GM12878 (cell line): ENCODE measurements at regions not wholly inside any gene's neighbourhood (a gene's known extent, or its start where the extent isn't known, plus 50 kb on each side); places are given as distances from the start of the nearest gene placed in this dataset.
A peak's percentile ranks its signal among the peaks of the same experiment; 100 is the strongest.

ENCODE experiments used
- ATAC-seq: fragments of 200-7000 bp; cut with Tn5 transposase; 3 replicates; pipeline ENCODE4 v1.9.1; 2020; ENCODE audit warnings: mild to moderate bottlenecking, moderate library complexity
- BruUV-seq: library from RNA; stranded (reverse); fragments of 400-500 nt; replicated peaks from 2 replicates; lab custom pipeline; 2021; lab: Mats Ljungman, UMichigan
- CTCF ChIA-PET: fragments of 300-600 bp; sonication (Branson Sonifier 250); formaldehyde crosslinking; extraction: SDS; loops from one replicate; lab custom pipeline; 2021; ENCODE audit warnings: inconsistent platforms; lab: Yijun Ruan, JAX
- POLR2A ChIA-PET: fragments of 350-600 bp; formaldehyde crosslinking; extraction: SDS; loops from one replicate; lab custom pipeline; 2021; ENCODE audit warnings: inconsistent platforms; lab: Charles Lee
- RAD21 ChIA-PET: fragments of 300-600 bp; sonication (Branson Sonifier 250); formaldehyde crosslinking; loops from one replicate; lab custom pipeline; 2023; ENCODE audit warnings: antibody characterized with exemption; ENCODE audit not compliant: unreplicated experiment; lab: Charles Lee
- SMC1A ChIA-PET: fragments of 300-600 bp; sonication (Branson Sonifier 250); formaldehyde crosslinking; loops from one replicate; lab custom pipeline; 2023; ENCODE audit not compliant: unreplicated experiment, uncharacterized antibody; lab: Charles Lee
- DNase-seq: peaks from one replicate; pipeline ENCODE4 v3.0.0-alpha.2; 2011; ENCODE audit warnings: low read depth, low spot score
- FAIRE-seq: peaks from 3 replicates; lab custom pipeline; 2011; peaks lifted over from hg19 to GRCh38; lab: Jason Lieb, UNC
- H2AFZ ChIP-seq: 2 replicates; pipeline ENCODE4 v1.6.0; 2011; ENCODE audit warnings: low read depth, low read length, control low read depth; ENCODE audit not compliant: control insufficient read depth
- H3K27ac ChIP-seq: 2 replicates; pipeline ENCODE4 v1.5.1; 2011; ENCODE audit warnings: control low read depth; ENCODE audit not compliant: control insufficient read depth, insufficient read depth
- H3K27me3 ChIP-seq, 2 experiments: replicated peaks in 1 of 2; 2 replicates each; pipeline versions ENCODE4 v1.6.0 to v1.6.1; 2011; ENCODE audit warnings: low read length in 1 of 2; ENCODE audit not compliant: control insufficient read depth in 2 of 2, insufficient read depth in 2 of 2
- H3K36me3 ChIP-seq, 2 experiments: 2 replicates each; pipeline ENCODE4 v1.5.1; 2011; ENCODE audit warnings: low read length in 1 of 2; ENCODE audit not compliant: control insufficient read depth in 2 of 2, insufficient read depth in 2 of 2
- H3K4me1 ChIP-seq: 2 replicates; pipeline ENCODE4 v1.6.1; 2011; ENCODE audit warnings: mild to moderate bottlenecking, low read length, moderate library complexity, mixed read lengths; ENCODE audit not compliant: control insufficient read depth, insufficient read depth
- H3K4me2 ChIP-seq: 2 replicates; pipeline ENCODE4 v1.6.0; 2011; ENCODE audit warnings: control low read depth; ENCODE audit not compliant: control insufficient read depth, insufficient read depth
- H3K4me3 ChIP-seq: fragments of 200-600 bp; sonication (generic); 2 replicates; pipeline ENCODE4 v1.5.1; 2016
- H3K79me2 ChIP-seq: 2 replicates; pipeline ENCODE4 v1.6.0; 2011; ENCODE audit warnings: low read length; ENCODE audit not compliant: control insufficient read depth, insufficient read depth
- H3K9ac ChIP-seq: 2 replicates; pipeline ENCODE4 v1.8.0; 2011; ENCODE audit warnings: low read length, control low read depth, mixed read lengths; ENCODE audit not compliant: control insufficient read depth, insufficient read depth
- H3K9me3 ChIP-seq: replicated peaks from 3 replicates; pipeline ENCODE4 v1.5.1; 2011; ENCODE audit warnings: mild to moderate bottlenecking, low read length; ENCODE audit not compliant: control insufficient read depth, insufficient read depth
- H4K20me1 ChIP-seq: 2 replicates; pipeline ENCODE4 v1.6.0; 2011; ENCODE audit not compliant: control insufficient read depth, insufficient read depth
- FOXM1 ChIP-seq: IDR thresholded peaks from 2 replicates; pipeline ENCODE4 v1.6.1; 2012; ENCODE audit warnings: low read depth, mild to moderate bottlenecking, inconsistent platforms, low read length, moderate library complexity
- HCFC1 ChIP-seq: fragments of 150-350 bp; IDR thresholded peaks from 2 replicates; pipeline ENCODE4 v1.6.1; 2014; ENCODE audit warnings: low read length
- RFX5 ChIP-seq: IDR thresholded peaks from 2 replicates; pipeline ENCODE4 v1.6.1; 2011; ENCODE audit warnings: low read depth, low read length, improper control_type of control experiment
- SPI1 ChIP-seq: IDR thresholded peaks from 2 replicates; pipeline ENCODE4 v1.6.1; 2011; ENCODE audit warnings: low read depth, mild to moderate bottlenecking, low read length, moderate library complexity, borderline replicate concordance; ENCODE audit not compliant: insufficient read depth
- ZNF622 ChIP-seq: fragments of 450-650 bp; IDR thresholded peaks from 2 replicates; pipeline ENCODE4 v1.6.1; 2017; ENCODE audit warnings: mild to moderate bottlenecking, inconsistent platforms
- ZZZ3 ChIP-seq: IDR thresholded peaks from 2 replicates; pipeline ENCODE4 v1.6.1; 2011; ENCODE audit warnings: low read depth; ENCODE audit not compliant: control insufficient read depth, insufficient read length
- WGBS: methylation state at CpG from one replicate; pipeline ENCODE4 v1.1.6; 2016; ENCODE audit warnings: low lambda C conversion rate; ENCODE audit not compliant: insufficient replicate concordance, insufficient coverage; ENCODE audit errors: missing lambda C conversion rate; 5-methylcytosine and 5-hydroxymethylcytosine counted together
- in situ Hi-C: fragments of 300-500 bp; cut with MboI; formaldehyde crosslinking; loops from 9 replicates; pipeline ENCODE4 v1.14.3; 2018; ENCODE audit warnings: mixed read lengths
- intact Hi-C: fragments of 100-400 bp; cut with micrococcal nuclease; formaldehyde crosslinking; loops from one replicate; pipeline ENCODE4 v1.14.2; 2022; ENCODE audit not compliant: unreplicated experiment
- TF ChIP-seq, protein P1 (sequence below): fragments of 450-650 bp; formaldehyde crosslinking; IDR thresholded peaks from 2 replicates; pipeline ENCODE4 v1.4.0; 2020; ENCODE audit warnings: mild to moderate bottlenecking, moderate library complexity

DNA sequence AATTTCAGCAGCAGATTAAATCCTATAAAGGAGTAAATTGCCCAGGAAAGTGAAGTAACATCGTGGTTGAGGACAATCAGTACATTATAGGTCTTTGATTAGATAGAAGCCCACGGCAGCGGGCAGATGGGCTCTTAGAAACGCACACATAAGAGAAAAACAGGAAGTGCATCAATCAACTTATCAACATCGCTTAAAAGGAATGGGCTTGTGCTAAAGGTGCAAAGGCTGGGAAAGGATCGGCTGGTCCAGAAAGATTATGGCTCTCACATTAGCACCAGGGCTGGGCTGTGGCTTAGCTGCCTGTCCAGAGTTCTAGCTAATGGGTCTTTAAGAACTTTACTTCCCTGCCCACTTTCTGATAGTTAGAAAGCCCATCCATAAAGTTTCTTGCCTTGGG, 292.0 kb upstream of the TNRC6C start:
- no peak for ATAC-seq
- TF ChIP-seq ZNF622 (no peak), HCFC1 (no peak), RFX5 (no peak), ZZZ3 (no peak), SPI1 (peak; percentile 66; the same call in 1 of the 2 replicates), FOXM1 (no peak)
- TF ChIP-seq, protein P1, sequence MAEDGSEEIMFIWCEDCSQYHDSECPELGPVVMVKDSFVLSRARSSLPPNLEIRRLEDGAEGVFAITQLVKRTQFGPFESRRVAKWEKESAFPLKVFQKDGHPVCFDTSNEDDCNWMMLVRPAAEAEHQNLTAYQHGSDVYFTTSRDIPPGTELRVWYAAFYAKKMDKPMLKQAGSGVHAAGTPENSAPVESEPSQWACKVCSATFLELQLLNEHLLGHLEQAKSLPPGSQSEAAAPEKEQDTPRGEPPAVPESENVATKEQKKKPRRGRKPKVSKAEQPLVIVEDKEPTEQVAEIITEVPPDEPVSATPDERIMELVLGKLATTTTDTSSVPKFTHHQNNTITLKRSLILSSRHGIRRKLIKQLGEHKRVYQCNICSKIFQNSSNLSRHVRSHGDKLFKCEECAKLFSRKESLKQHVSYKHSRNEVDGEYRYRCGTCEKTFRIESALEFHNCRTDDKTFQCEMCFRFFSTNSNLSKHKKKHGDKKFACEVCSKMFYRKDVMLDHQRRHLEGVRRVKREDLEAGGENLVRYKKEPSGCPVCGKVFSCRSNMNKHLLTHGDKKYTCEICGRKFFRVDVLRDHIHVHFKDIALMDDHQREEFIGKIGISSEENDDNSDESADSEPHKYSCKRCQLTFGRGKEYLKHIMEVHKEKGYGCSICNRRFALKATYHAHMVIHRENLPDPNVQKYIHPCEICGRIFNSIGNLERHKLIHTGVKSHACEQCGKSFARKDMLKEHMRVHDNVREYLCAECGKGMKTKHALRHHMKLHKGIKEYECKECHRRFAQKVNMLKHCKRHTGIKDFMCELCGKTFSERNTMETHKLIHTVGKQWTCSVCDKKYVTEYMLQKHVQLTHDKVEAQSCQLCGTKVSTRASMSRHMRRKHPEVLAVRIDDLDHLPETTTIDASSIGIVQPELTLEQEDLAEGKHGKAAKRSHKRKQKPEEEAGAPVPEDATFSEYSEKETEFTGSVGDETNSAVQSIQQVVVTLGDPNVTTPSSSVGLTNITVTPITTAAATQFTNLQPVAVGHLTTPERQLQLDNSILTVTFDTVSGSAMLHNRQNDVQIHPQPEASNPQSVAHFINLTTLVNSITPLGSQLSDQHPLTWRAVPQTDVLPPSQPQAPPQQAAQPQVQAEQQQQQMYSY (CRISPR knock-in tag) = no peak
- CTCF ChIA-PET = no interaction called here
- 0 out of 2 replicates have a peak overlapping the region, but pooled peaks have one; percentile 35 for H3K4me3 ChIP-seq
- no peaks in the 10 kb centered on the region for H4K20me1 ChIP-seq
- no peaks in the 10 kb centered on the region for H3K79me2 ChIP-seq
- H2AFZ ChIP-seq = peak overlapping the region; percentile 77
- POLR2A ChIA-PET = no interaction called here
- RAD21 ChIA-PET = no interaction called here
- FAIRE-seq = no peak
- H3K9ac ChIP-seq = no peak overlapping the region
- no TSS peak for BruUV-seq
- SMC1A ChIA-PET = no interaction called here
- in situ Hi-C loops = no loop called here
- peak overlapping the region; percentile 14; the same call in 1 of the 2 replicates for H3K4me2 ChIP-seq
- intact Hi-C loops = no loop called here
- H3K4me1 ChIP-seq = no peaks in the 10 kb centered on the region
- WGBS = 56% methylated on average over 6 of the region's 6 CpGs
- peak overlapping the region; percentile 35 for H3K27ac ChIP-seq
- H3K9me3 ChIP-seq = peaks cover 6% of the 10 kb centered on the region; the same call in 2 of the 3 replicates
- H3K36me3 ChIP-seq = no peaks in the 10 kb centered on the region
- no peaks in the 10 kb centered on the region for H3K27me3 ChIP-seq
- no peak for DNase-seq
